Mucosa of rectum (tissue), 2 donors: ENCODE measurements at regions not wholly inside any gene's neighbourhood (a gene's known extent, or its start where the extent isn't known, plus 50 kb on each side); places are given as distances from the start of the nearest gene placed in this dataset.
"Not testable (repeated sequence)": the region's sequence is repeated elsewhere in the genome, so short reads cannot be mapped to it uniquely, and the experiment has no call there.

Experiments
- H3K27ac ChIP-seq, 2 donors: one replicate each; pipeline ENCODE4 v1.7.0; 2013; ENCODE audit warnings: inconsistent platforms in 2 of 2, low read depth in 2 of 2, low read length in 2 of 2
- H3K27me3 ChIP-seq, 2 donors: one replicate each; pipeline ENCODE4 v1.7.0; 2013; ENCODE audit warnings: low read length in 2 of 2; ENCODE audit not compliant: control insufficient read depth in 2 of 2, insufficient read depth in 2 of 2
- H3K36me3 ChIP-seq, 2 donors: one replicate each; pipeline ENCODE4 v1.7.0; 2013; ENCODE audit warnings: low read length in 2 of 2; ENCODE audit not compliant: control insufficient read depth in 2 of 2, insufficient read depth in 2 of 2
- H3K4me1 ChIP-seq, 2 donors: one replicate each; pipeline ENCODE4 v1.7.0; 2013; ENCODE audit warnings: low read length in 2 of 2, mild to moderate bottlenecking in 1 of 2; ENCODE audit not compliant: control insufficient read depth in 2 of 2, insufficient read depth in 2 of 2
- H3K4me3 ChIP-seq, 2 donors: one replicate each; pipeline ENCODE4 v1.7.0; 2013; ENCODE audit warnings: low read length in 2 of 2
- H3K9ac ChIP-seq, 2 donors: one replicate each; pipeline ENCODE4 v1.7.0; 2013; ENCODE audit warnings: low read length in 2 of 2, low read depth in 1 of 2, mild to moderate bottlenecking in 1 of 2
- H3K9me3 ChIP-seq, 2 donors: one replicate each; pipeline ENCODE4 v1.7.0; 2013; ENCODE audit warnings: low read length in 2 of 2; ENCODE audit not compliant: control insufficient read depth in 2 of 2
- donor health status: healthy.
- donor health status: Normal muscosa, but diverticular disease.

DNA sequence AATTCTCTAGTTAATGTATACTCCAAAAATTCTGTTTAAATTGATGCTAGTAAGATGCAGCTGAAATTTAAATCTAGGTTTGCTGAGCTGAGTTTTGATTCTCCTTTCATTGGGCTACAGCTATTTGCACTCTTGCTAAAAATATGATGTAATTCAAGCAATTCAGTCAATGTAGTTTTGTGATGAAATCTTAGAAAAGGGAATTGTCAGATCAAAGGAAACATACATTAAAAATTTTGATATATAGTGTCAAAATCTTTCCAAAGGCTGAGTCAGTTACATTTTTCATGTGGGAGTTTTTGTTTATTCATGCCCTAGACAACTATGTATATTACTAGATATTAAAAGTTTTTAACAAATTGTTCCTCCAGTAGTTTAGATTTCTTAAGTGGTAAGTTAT, 334.9 kb upstream of the DAB2 start:
- Histone ChIP-seq H3K9ac (no peak overlapping the region), H3K4me1 (no peaks in the 10 kb centered on the region), H3K36me3 (no peaks in the 10 kb centered on the region), H3K27me3 (no peaks in the 10 kb centered on the region), H3K27ac (no peak overlapping the region), H3K4me3 (no peak overlapping the region), H3K9me3 (peaks cover 0 to 2% of the 10 kb centered on the region in 2 donors)

DNA sequence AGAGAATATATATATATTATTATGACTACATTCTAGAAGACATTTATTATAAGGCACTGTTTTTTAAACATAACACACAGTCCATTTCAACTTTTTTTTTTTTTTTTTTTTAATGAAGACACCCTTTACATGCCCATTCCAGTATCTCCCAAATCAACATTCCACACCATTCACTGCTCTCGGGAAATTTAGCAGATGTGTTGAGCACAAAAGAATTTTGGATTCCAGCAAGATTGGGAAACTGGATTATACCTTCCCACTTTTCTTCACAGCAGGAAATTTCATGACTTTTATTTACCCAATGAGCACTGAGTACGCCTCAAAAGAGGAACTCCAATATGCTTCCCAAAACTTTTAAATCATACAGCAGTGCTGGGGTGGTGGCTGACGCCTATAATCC, 333.6 kb upstream of the DAB2 start:
- no peaks in the 10 kb centered on the region for H3K36me3 ChIP-seq
- no peaks in the 10 kb centered on the region for H3K9me3 ChIP-seq
- H3K4me3 ChIP-seq: no peak overlapping the region
- no peak overlapping the region for H3K9ac ChIP-seq
- no peak overlapping the region for H3K27ac ChIP-seq
- no peaks in the 10 kb centered on the region for H3K4me1 ChIP-seq
- H3K27me3 ChIP-seq: no peaks in the 10 kb centered on the region

DNA sequence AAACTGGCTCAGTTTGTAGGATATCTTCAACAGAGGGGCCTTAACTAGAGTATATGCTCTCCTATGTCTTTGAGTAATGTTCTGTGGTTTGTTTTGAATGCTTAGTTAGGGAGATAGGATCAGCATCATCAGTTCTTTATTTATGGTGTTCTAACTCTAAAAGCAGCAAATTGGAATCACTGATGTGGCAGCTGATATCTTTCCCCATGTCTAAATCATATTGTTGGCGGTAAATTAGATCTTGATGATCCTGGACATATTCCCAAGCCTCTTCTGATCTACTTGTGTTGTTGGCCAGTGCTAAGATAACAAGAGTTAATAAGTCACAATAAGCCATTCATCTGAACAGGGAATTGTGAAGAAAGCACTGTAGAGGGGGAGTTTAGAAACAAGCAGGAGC, 332.4 kb upstream of the DAB2 start:
- Histone ChIP-seq H3K36me3 (no peaks in the 10 kb centered on the region), H3K4me1 (no peaks in the 10 kb centered on the region), H3K9me3 (no peaks in the 10 kb centered on the region), H3K9ac (no peak overlapping the region), H3K27ac (no peak overlapping the region), H3K27me3 (no peaks in the 10 kb centered on the region), H3K4me3 (no peak overlapping the region)

DNA sequence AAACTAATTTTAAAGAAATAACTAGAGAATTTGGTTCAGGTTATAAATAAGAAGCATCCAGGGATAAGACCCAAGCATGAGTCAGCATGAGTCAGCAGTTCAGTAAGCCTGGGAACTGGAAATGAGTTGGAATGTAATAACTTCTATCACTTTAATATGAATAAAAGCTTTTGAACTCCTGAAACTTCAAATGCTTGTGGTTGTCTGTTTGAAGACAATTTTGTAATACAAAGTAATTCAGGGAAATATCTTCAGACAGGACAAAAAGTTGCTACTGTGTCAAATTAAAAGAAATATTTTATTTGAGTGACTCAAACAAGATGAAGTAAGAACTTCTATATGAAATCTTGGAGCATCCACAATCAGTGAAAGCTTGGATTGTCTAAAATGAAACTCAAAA, 331.2 kb upstream of the DAB2 start:
- Histone ChIP-seq H3K4me3 (no peak overlapping the region), H3K4me1 (no peaks in the 10 kb centered on the region), H3K27ac (no peak overlapping the region), H3K27me3 (no peaks in the 10 kb centered on the region), H3K9ac (no peak overlapping the region), H3K9me3 (no peaks in the 10 kb centered on the region), H3K36me3 (no peaks in the 10 kb centered on the region)

DNA sequence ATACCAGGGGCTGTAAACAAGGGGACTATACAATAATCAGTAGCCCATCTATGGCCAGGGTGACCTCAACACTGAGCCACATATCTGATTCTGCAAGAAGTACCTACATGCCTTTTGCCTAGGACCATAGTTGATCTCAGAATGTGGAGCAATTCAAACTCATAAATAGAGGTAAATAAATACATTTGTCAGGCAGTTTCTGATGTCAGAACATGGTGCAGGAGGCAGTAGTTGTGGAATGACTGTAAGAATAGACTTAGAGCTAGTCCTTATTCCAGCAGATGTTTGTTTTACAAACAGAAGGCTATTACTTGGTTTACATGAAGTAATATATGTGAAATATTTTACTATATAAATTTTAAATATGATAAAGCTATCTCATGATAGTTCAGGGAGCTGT, 330.7 kb upstream of the DAB2 start:
- no peak overlapping the region for H3K27ac ChIP-seq
- no peak overlapping the region for H3K9ac ChIP-seq
- no peak overlapping the region for H3K4me3 ChIP-seq
- H3K4me1 ChIP-seq: no peaks in the 10 kb centered on the region
- H3K9me3 ChIP-seq: no peaks in the 10 kb centered on the region
- H3K27me3 ChIP-seq: no peaks in the 10 kb centered on the region
- no peaks in the 10 kb centered on the region for H3K36me3 ChIP-seq

DNA sequence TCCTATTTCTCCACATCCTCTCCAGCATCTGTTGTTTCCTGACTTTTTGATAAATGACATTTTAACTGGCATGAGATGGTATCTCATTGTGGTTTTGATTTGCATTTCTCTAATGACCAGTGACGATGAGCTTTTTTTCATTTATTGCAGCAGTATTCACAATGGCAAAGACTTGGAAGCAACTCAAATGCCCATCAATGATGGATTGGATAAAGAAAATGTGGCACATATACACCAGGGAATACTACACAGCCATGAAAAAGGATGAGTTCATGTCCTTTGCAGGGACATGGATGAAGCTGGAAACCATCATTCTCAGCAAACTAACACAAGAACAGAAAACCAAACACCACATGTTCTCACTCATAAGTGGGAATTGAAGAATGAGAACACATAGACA, 329.0 kb upstream of the DAB2 start:
- not testable (repeated sequence) for H3K4me1 ChIP-seq, H3K4me3 ChIP-seq, H3K36me3 ChIP-seq, H3K9me3 ChIP-seq, H3K9ac ChIP-seq, H3K27me3 ChIP-seq, H3K27ac ChIP-seq

DNA sequence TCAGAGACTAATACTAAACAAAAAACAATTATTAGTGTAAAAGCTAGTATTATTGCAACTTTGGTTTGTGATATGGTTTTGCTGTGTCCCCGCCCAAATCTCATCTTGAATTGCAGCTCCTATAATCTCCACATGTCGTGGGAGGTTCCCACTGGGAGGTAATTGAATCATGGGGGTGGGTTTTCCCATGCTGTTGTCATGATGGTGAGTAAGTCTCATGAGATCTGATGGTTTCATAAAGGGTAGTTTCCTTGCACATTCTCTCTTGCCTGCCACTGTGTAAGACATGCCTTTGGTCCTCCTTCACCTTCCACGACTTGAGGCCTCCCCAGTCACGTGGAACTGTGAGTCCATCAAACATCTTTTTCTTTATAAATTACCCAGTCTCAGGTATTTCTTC, 325.9 kb upstream of the DAB2 start:
- no peak overlapping the region for H3K9ac ChIP-seq
- H3K36me3 ChIP-seq: no peaks in the 10 kb centered on the region
- no peaks in the 10 kb centered on the region for H3K9me3 ChIP-seq
- no peak overlapping the region for H3K4me3 ChIP-seq
- no peaks in the 10 kb centered on the region for H3K27me3 ChIP-seq
- H3K4me1 ChIP-seq: no peaks in the 10 kb centered on the region
- no peak overlapping the region for H3K27ac ChIP-seq

DNA sequence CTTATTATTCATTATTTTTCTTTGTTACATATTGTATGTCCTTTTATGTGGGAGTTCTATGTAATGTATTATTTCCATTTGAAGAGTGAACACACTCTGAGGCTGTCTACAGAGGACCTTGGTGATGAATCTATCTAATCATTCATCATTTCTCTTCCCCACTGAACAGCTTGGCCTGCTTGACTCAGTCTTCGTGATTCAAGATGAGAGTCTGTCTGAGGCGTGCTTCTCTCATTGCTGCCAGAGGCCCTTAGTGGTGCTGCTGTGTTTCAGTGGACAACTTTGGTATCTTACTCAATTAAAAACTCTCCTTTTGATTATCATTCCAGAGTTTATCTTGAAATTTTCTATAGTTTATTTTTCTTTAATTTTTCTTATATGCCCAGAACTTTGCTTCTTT, 318.1 kb upstream of the DAB2 start:
- Histone ChIP-seq H3K4me3 (no peak overlapping the region), H3K36me3 (no peaks in the 10 kb centered on the region), H3K9ac (no peak overlapping the region), H3K9me3 (no peaks in the 10 kb centered on the region), H3K27me3 (no peaks in the 10 kb centered on the region), H3K27ac (no peak overlapping the region), H3K4me1 (no peaks in the 10 kb centered on the region)

DNA sequence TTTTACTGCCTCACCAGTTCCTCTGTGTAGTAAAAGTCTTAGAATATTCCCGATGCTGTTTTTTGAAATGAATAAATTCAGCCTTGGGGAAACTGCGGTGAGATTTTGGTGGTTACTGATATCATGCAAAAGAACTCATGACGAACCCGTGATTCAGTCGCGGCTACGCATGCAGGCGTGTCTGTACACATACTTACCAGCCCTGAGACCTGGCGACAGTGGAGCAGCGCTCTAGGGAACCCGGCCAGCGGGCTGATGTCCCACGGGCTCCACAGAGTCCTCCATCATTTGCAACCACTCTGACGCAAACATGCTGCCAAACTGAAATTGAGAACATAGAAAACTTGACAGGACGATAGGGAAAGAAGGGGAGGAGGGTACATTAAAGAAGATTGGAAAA, 315.6 kb upstream of the DAB2 start:
- Histone ChIP-seq H3K9ac (no peak overlapping the region), H3K27me3 (no peaks in the 10 kb centered on the region), H3K27ac (no peak overlapping the region), H3K9me3 (no peaks in the 10 kb centered on the region), H3K4me1 (no peaks in the 10 kb centered on the region), H3K4me3 (no peak overlapping the region), H3K36me3 (no peaks in the 10 kb centered on the region)

DNA sequence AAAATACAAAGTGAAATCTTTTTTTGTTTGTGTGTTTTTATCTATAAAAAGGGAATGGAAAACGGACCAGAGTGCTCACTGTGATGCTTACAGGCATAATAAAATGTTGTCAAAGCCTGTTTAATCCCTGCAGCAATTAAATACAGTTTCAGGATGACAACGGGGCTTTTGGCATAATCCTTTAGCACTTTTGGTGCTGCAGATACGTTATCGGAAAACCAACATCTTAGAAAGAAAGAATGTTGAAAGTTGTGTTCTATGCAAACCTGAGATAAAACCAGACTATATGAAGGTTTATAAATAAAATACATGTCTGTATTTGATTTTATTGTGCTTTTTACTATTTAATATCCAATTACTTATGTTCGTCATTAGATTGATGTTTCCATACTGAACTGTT, 307.4 kb upstream of the DAB2 start:
- no peaks in the 10 kb centered on the region for H3K9me3 ChIP-seq
- no peaks in the 10 kb centered on the region for H3K36me3 ChIP-seq
- no peak overlapping the region for H3K27ac ChIP-seq
- H3K9ac ChIP-seq: no peak overlapping the region
- no peak overlapping the region for H3K4me3 ChIP-seq
- H3K27me3 ChIP-seq: no peaks in the 10 kb centered on the region
- no peaks in the 10 kb centered on the region for H3K4me1 ChIP-seq

DNA sequence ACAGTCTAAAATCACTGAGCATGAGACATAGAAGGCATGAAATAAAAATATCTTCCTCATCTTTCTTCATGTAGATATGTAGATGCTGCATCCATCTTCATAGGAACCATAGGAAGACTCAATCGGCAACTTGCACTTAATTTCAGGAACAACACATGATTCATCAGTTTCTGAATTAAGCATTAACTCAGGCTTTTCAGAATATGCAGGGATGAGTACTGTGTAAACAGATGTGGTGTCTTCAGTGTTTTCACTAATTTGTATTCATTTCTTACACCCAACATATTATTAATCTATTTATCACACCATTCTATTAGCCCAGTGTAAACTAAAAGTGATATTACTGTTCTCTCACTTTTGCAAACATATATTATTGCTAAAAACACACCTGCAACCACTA, 305.9 kb upstream of the DAB2 start:
- no peak overlapping the region for H3K4me3 ChIP-seq
- H3K9me3 ChIP-seq: no peaks in the 10 kb centered on the region
- H3K27ac ChIP-seq: no peak overlapping the region
- no peaks in the 10 kb centered on the region for H3K27me3 ChIP-seq
- H3K4me1 ChIP-seq: no peaks in the 10 kb centered on the region
- no peak overlapping the region for H3K9ac ChIP-seq
- no peaks in the 10 kb centered on the region for H3K36me3 ChIP-seq
